ENCODE measurements at regions not wholly inside any gene's neighbourhood (a gene's known extent, or its start where the extent isn't known, plus 50 kb on each side); places are given as distances from the start of the nearest gene placed in this dataset.
"Not testable (repeated sequence)": the region's sequence is repeated elsewhere in the genome, so short reads cannot be mapped to it uniquely, and the experiment has no call there.

- no peak for FAIRE-seq
Observed at GRCh38 chr18:77373730-77374445, 124.2 kb downstream of the GALR1 start.

- no peak for FAIRE-seq
Observed at GRCh38 chr18:77374446-77374805, 124.8 kb downstream of the GALR1 start.

GRCh38 chr18:77376043-77376732 is 126.5 kb downstream of the GALR1 start:
- no peak for FAIRE-seq

GRCh38 chr18:77376733-77377094 is 127.1 kb downstream of the GALR1 start:
- no peak for FAIRE-seq

GRCh38 chr18:77377813-77378212 is 128.2 kb downstream of the GALR1 start:
- FAIRE-seq = no peak

GRCh38 chr18:77379976-77380509 is 130.4 kb downstream of the GALR1 start:
- no peak for FAIRE-seq

- no peak for FAIRE-seq
Observed at GRCh38 chr18:77380695-77381094, 131.0 kb downstream of the GALR1 start.

- FAIRE-seq = no peak
Observed at GRCh38 chr18:77392321-77392720, 142.7 kb downstream of the GALR1 start.

- no peak for FAIRE-seq
Observed at GRCh38 chr18:77393519-77393918, 143.9 kb downstream of the GALR1 start.

GRCh38 chr18:77395953-77396352 is 146.3 kb downstream of the GALR1 start:
- no peak for FAIRE-seq

GRCh38 chr18:77397056-77397455 is 147.4 kb downstream of the GALR1 start:
- no peak for FAIRE-seq

GRCh38 chr18:77397617-77398016 is 148.0 kb downstream of the GALR1 start:
- no peak for FAIRE-seq

- no peak for FAIRE-seq
Observed at GRCh38 chr18:77400561-77400960, 150.9 kb downstream of the GALR1 start.

GRCh38 chr18:77401173-77401572 is 151.5 kb downstream of the GALR1 start:
- no peak for FAIRE-seq

GRCh38 chr18:77403969-77404535 is 154.4 kb downstream of the GALR1 start:
- FAIRE-seq = no peak

GRCh38 chr18:77405096-77405495 is 155.4 kb downstream of the GALR1 start:
- FAIRE-seq = no peak

GRCh38 chr18:77407733-77408132 is 158.1 kb downstream of the GALR1 start:
- no peak for FAIRE-seq

GRCh38 chr18:77421546-77421945 is 171.9 kb downstream of the GALR1 start:
- not testable (repeated sequence) for FAIRE-seq

- FAIRE-seq = no peak
Observed at GRCh38 chr18:77422974-77423867, 173.6 kb downstream of the GALR1 start.

GRCh38 chr18:77433076-77433475 is 183.4 kb downstream of the GALR1 start:
- FAIRE-seq = no peak

GRCh38 chr18:77439888-77440287 is 190.2 kb downstream of the GALR1 start:
- no peak for FAIRE-seq

GRCh38 chr18:77442393-77442792 is 192.7 kb downstream of the GALR1 start:
- FAIRE-seq = no peak

GRCh38 chr18:77444385-77444784 is 194.7 kb downstream of the GALR1 start:
- FAIRE-seq = no peak
